ENCODE measurements at regions not wholly inside any gene's neighbourhood (a gene's known extent, or its start where the extent isn't known, plus 50 kb on each side); places are given as distances from the start of the nearest gene placed in this dataset.

GRCh38 chr21:20661745-20662422, 336.3 kb upstream of the NCAM2 start:
- TF ChIP-seq CTCF (IDR thresholded peaks at IDR 0.05 in 4 of 5, conservative IDR thresholded peaks at IDR 0.05 in 1 of 5) (no peak), POLR2A (IDR thresholded peaks at IDR 0.05) (no peak)

Data from gastrocnemius medialis (tissue), 4 donors.